ENCODE measurements at regions not wholly inside any gene's neighbourhood (a gene's known extent, or its start where the extent isn't known, plus 50 kb on each side); places are given as distances from the start of the nearest gene placed in this dataset.

GRCh38 chr5:110869927-110870326, 131.1 kb downstream of the SLC25A46 start:
- no peak overlapping the region for H2AFZ ChIP-seq (ENCODE audit: low read length)
- H3K9ac ChIP-seq (replicated peaks in 1 of 4; ENCODE audit: extremely low read depth in 1 of 4, low read depth in 3 of 4, low read length in 3 of 4) = no peak overlapping the region
- no peak overlapping the region for H3K4me3 ChIP-seq (ENCODE audit: extremely low read depth in 1 of 4, insufficient read depth in 2 of 4, low read depth in 3 of 4, low read length in 4 of 4)
- H3K36me3 ChIP-seq (ENCODE audit: control insufficient read depth in 2 of 4, insufficient read depth in 4 of 4, low read length in 3 of 4) = no peaks in the 10 kb centered on the region
- no peak overlapping the region for H3K23ac ChIP-seq (ENCODE audit: insufficient read length)
- H3K23me2 ChIP-seq (ENCODE audit: low read depth, low read length) = no peaks in the 10 kb centered on the region; the same call in 1 of the 2 replicates
- H2BK5ac ChIP-seq (ENCODE audit: low read depth, low read length) = no peak overlapping the region
- no peak overlapping the region for H4K91ac ChIP-seq (replicated peaks; ENCODE audit: insufficient read length, low read length)
- ChIA-PET CTCF (ENCODE audit: partially characterized antibody) (no interaction called here), POLR2A (ENCODE audit: partially characterized antibody) (no interaction called here)
- H3K4me1 ChIP-seq (replicated peaks in 1 of 4; ENCODE audit: control insufficient read depth in 3 of 4, insufficient read depth in 4 of 4, low read length in 3 of 4) = no peaks in the 10 kb centered on the region
- H2BK20ac ChIP-seq (ENCODE audit: low read length) = no peak overlapping the region
- no peak for FAIRE-seq
- H3K4me2 ChIP-seq (ENCODE audit: insufficient read depth in 1 of 2, low read depth in 2 of 2, low read length in 2 of 2) = no peak overlapping the region
- H2BK12ac ChIP-seq (ENCODE audit: low read depth, low read length) = no peak overlapping the region
- no peaks in the 10 kb centered on the region for H3K79me1 ChIP-seq (ENCODE audit: low read depth, low read length)
- H3K27me3 ChIP-seq (replicated peaks in 1 of 4; ENCODE audit: control insufficient read depth in 3 of 4, extremely low read depth in 1 of 4, insufficient read depth in 3 of 4, low read length in 3 of 4) = no peaks in the 10 kb centered on the region
- no peak overlapping the region for H2BK120ac ChIP-seq (replicated peaks; ENCODE audit: low read depth, low read length)
- no peak overlapping the region for H2BK15ac ChIP-seq (ENCODE audit: low read length)
- H2AK5ac ChIP-seq (ENCODE audit: low read depth, low read length) = no peak overlapping the region
- peaks cover 0 to 4% of the 10 kb centered on the region in 2 experiments; a peak in 1 of 4 replicates for H3K9me3 ChIP-seq (ENCODE audit: insufficient read depth in 2 of 2, low read depth in 1 of 2, low read length in 1 of 2)
- DNase-seq (ENCODE audit: low read depth in 1 of 2, low spot score in 2 of 2) = no peak
- H3K56ac ChIP-seq (replicated peaks; ENCODE audit: insufficient read length, low read depth, low read length) = no peak overlapping the region
- no peak overlapping the region for H3K4ac ChIP-seq (replicated peaks; ENCODE audit: insufficient read length, low read depth, low read length)
- H3K18ac ChIP-seq (ENCODE audit: extremely low read depth, low read length) = no peak overlapping the region
- no peaks in the 10 kb centered on the region for H3K79me2 ChIP-seq (ENCODE audit: control insufficient read depth in 1 of 2, insufficient read depth in 2 of 2, low read length in 2 of 2)
- TF ChIP-seq POLR2A (IDR thresholded peaks at IDR 0.05; ENCODE audit: control extremely low read depth in 1 of 2, low read depth in 2 of 2, low read length in 2 of 2) (no peak), PHF8 (conservative IDR thresholded peaks at IDR 0.05; ENCODE audit: low read depth, low read length) (no peak), KDM4A (IDR thresholded peaks at IDR 0.05; ENCODE audit: low read depth, low read length, severe bottlenecking) (no peak), EGR1 (IDR thresholded peaks at IDR 0.05; ENCODE audit: borderline replicate concordance, low read depth, low read length) (no peak), BRCA1 (IDR thresholded peaks at IDR 0.05; ENCODE audit: low read depth, low read length) (no peak), HDAC2 (IDR thresholded peaks at IDR 0.05; ENCODE audit: borderline replicate concordance in 1 of 2, low read depth in 2 of 2, low read length in 2 of 2) (no peak), SAP30 (IDR thresholded peaks at IDR 0.05; ENCODE audit: insufficient read depth, insufficient replicate concordance, low read length) (no peak), CEBPB (IDR thresholded peaks at IDR 0.05; ENCODE audit: low read depth, low read length) (no peak), CBX5 (IDR thresholded peaks at IDR 0.05; ENCODE audit: low read depth, low read length) (no peak), SP2 (IDR thresholded peaks at IDR 0.05; ENCODE audit: low read length) (no peak), CTCF (IDR thresholded peaks at IDR 0.05; ENCODE audit: control extremely low read depth in 1 of 3, insufficient read depth in 1 of 3, low read depth in 1 of 3, low read length in 3 of 3) (no peak)
- no peak overlapping the region for H3K27ac ChIP-seq (ENCODE audit: low read depth, low read length)
- 91% methylated on average over 4 of the region's 4 CpGs; no CpG with 5 or more reads in 1 of the 2 experiments for WGBS, 2 experiments (ENCODE audit: extremely low coverage in 1 of 2, insufficient coverage in 1 of 2, insufficient read length in 1 of 2, insufficient replicate concordance in 2 of 2, low coverage in 1 of 2, low lambda C conversion rate in 2 of 2, missing lambda C conversion rate in 1 of 2)
- H3K14ac ChIP-seq (ENCODE audit: insufficient read length) = no peak overlapping the region
- H4K5ac ChIP-seq (ENCODE audit: insufficient read length, low read depth, low read length) = no peak overlapping the region
- no peaks in the 10 kb centered on the region for H4K20me1 ChIP-seq (replicated peaks in 1 of 2; ENCODE audit: control insufficient read depth in 1 of 2, insufficient read depth in 2 of 2, low read length in 2 of 2)
- H4K8ac ChIP-seq (ENCODE audit: extremely low read depth, insufficient read depth, low read length) = no peak overlapping the region
